SK-N-MC (cell line): ENCODE measurements at regions not wholly inside any gene's neighbourhood (a gene's known extent, or its start where the extent isn't known, plus 50 kb on each side); places are given as distances from the start of the nearest gene placed in this dataset.

Source experiments
- EZH2 ChIP-seq: fragments of 200-600 bp; sonication (generic); IDR thresholded peaks from one replicate; pipeline ENCODE4 v1.6.1; 2017; ENCODE audit warnings: antibody characterized with exemption
- FOXP2 ChIP-seq: optimal IDR thresholded peaks from 2 replicates; pipeline ENCODE3; 2011; ENCODE audit warnings: mild to moderate bottlenecking, moderate library complexity; ENCODE audit not compliant: insufficient read depth; ENCODE audit errors: extremely low read length, control extremely low read depth
- POLR2AphosphoS5 ChIP-seq: IDR thresholded peaks from 2 replicates; pipeline ENCODE4 v1.6.1; 2012; ENCODE audit warnings: mild to moderate bottlenecking, low read depth, low read length, borderline replicate concordance

GRCh38 chr4:34973650-34974312, 1270.5 kb downstream of the ARAP2 start:
- TF ChIP-seq EZH2: no peak
- no peak for TF ChIP-seq POLR2AphosphoS5
- no peak for TF ChIP-seq FOXP2
